WERI-Rb-1 (cell line): ENCODE measurements at regions not wholly inside any gene's neighbourhood (a gene's known extent, or its start where the extent isn't known, plus 50 kb on each side); places are given as distances from the start of the nearest gene placed in this dataset.

Experiments
- DNase-seq: peaks from one replicate; pipeline ENCODE4 v3.0.0-alpha.2; 2020
- H3K27ac ChIP-seq: fragments of 250-450 bp; sonication (Bioruptor Pico); 2 replicates; pipeline ENCODE4 v1.5.1; 2020; ENCODE audit warnings: mild to moderate bottlenecking, moderate library complexity
- H3K27me3 ChIP-seq: fragments of 250-450 bp; sonication (Bioruptor Pico); 2 replicates; pipeline ENCODE4 v1.5.1; 2021; ENCODE audit warnings: mild to moderate bottlenecking, low read depth, moderate library complexity; ENCODE audit not compliant: insufficient read depth, severe bottlenecking
- H3K36me3 ChIP-seq: fragments of 250-450 bp; sonication (Bioruptor Pico); 2 replicates; pipeline ENCODE4 v1.5.1; 2020; ENCODE audit warnings: mild to moderate bottlenecking, moderate library complexity
- H3K4me3 ChIP-seq: 2 replicates; pipeline ENCODE4 v1.5.1; 2011; ENCODE audit warnings: low read depth, mild to moderate bottlenecking, control low read depth, low read length
- H3K9me3 ChIP-seq: fragments of 250-450 bp; sonication (Bioruptor Pico); 2 replicates; pipeline ENCODE4 v1.5.1; 2021; ENCODE audit warnings: mild to moderate bottlenecking, moderate library complexity; ENCODE audit not compliant: severe bottlenecking
- CTCF ChIP-seq: IDR thresholded peaks from 2 replicates; pipeline ENCODE4 v1.5.1; 2011; ENCODE audit warnings: low read depth, mild to moderate bottlenecking, control low read depth, inconsistent platforms, low read length

GRCh38 chr7:46830-47140 lies 145.6 kb upstream of the FAM20C start:
- H3K4me3 ChIP-seq = no peak overlapping the region
- no peak overlapping the region for H3K27ac ChIP-seq
- no peaks in the 10 kb centered on the region for H3K36me3 ChIP-seq
- TF ChIP-seq CTCF = no peak
- H3K9me3 ChIP-seq = peaks cover 2% of the 10 kb centered on the region
- no peak for DNase-seq
- H3K27me3 ChIP-seq = no peaks in the 10 kb centered on the region

- DNase-seq = no peak
- Histone ChIP-seq H3K9me3 (peaks cover 2% of the 10 kb centered on the region), H3K27me3 (no peaks in the 10 kb centered on the region), H3K36me3 (no peaks in the 10 kb centered on the region), H3K4me3 (no peak overlapping the region), H3K27ac (no peak overlapping the region)
- TF ChIP-seq CTCF = no peak
These were observed 140.8 kb upstream of the FAM20C start for GRCh38 chr7:51456-52068.

GRCh38 chr7:52100-52499 lies 140.3 kb upstream of the FAM20C start:
- TF ChIP-seq CTCF = no peak
- Histone ChIP-seq H3K9me3 (no peaks in the 10 kb centered on the region), H3K27ac (no peak overlapping the region), H3K27me3 (no peaks in the 10 kb centered on the region), H3K36me3 (no peaks in the 10 kb centered on the region), H3K4me3 (no peak overlapping the region)
- no peak for DNase-seq

GRCh38 chr7:53531-53930 lies 138.8 kb upstream of the FAM20C start:
- no peaks in the 10 kb centered on the region for H3K36me3 ChIP-seq
- no peaks in the 10 kb centered on the region for H3K27me3 ChIP-seq
- H3K4me3 ChIP-seq = no peak overlapping the region
- H3K27ac ChIP-seq = no peak overlapping the region
- TF ChIP-seq CTCF = no peak
- no peak for DNase-seq
- no peaks in the 10 kb centered on the region for H3K9me3 ChIP-seq

GRCh38 chr7:54615-55014 lies 137.8 kb upstream of the FAM20C start:
- Histone ChIP-seq H3K9me3 (no peaks in the 10 kb centered on the region), H3K4me3 (no peak overlapping the region), H3K36me3 (no peaks in the 10 kb centered on the region), H3K27ac (no peak overlapping the region), H3K27me3 (no peaks in the 10 kb centered on the region)
- no peak for DNase-seq
- no peak for TF ChIP-seq CTCF

GRCh38 chr7:55690-56248 lies 136.6 kb upstream of the FAM20C start:
- H3K27me3 ChIP-seq = no peaks in the 10 kb centered on the region
- H3K36me3 ChIP-seq = no peaks in the 10 kb centered on the region
- no peak overlapping the region for H3K4me3 ChIP-seq
- peak; percentile 46 for TF ChIP-seq CTCF
- peak; percentile 31 for DNase-seq
- no peaks in the 10 kb centered on the region for H3K9me3 ChIP-seq
- no peak overlapping the region for H3K27ac ChIP-seq
